Hepatocyte (in vitro differentiated cells): ENCODE measurements at regions not wholly inside any gene's neighbourhood (a gene's known extent, or its start where the extent isn't known, plus 50 kb on each side); places are given as distances from the start of the nearest gene placed in this dataset.

ENCODE experiments used
- DNase-seq: peaks from one replicate; pipeline ENCODE4 v3.0.0-alpha.2; 2016; ENCODE audit warnings: low spot score
- H2AFZ ChIP-seq: fragments of 200-600 bp; sonication (generic); 2 replicates; pipeline ENCODE4 v1.6.0; 2016; ENCODE audit warnings: antibody characterized with exemption, mild to moderate bottlenecking
- H3K27ac ChIP-seq: fragments of 200-600 bp; sonication (generic); 2 replicates; pipeline ENCODE4 v1.5.1; 2016; ENCODE audit warnings: mild to moderate bottlenecking
- H3K27me3 ChIP-seq: fragments of 200-600 bp; sonication (generic); 2 replicates; pipeline ENCODE4 v1.6.1; 2016
- H3K36me3 ChIP-seq: fragments of 200-600 bp; sonication (generic); replicated peaks from 2 replicates; pipeline ENCODE4 v1.5.1; 2016; ENCODE audit warnings: low read depth; ENCODE audit not compliant: insufficient read depth
- H3K4me1 ChIP-seq: fragments of 200-600 bp; sonication (generic); 2 replicates; pipeline ENCODE4 v1.5.1; 2016; ENCODE audit warnings: mild to moderate bottlenecking, moderate library complexity; ENCODE audit not compliant: insufficient read depth
- H3K4me2 ChIP-seq: fragments of 200-600 bp; sonication (generic); 2 replicates; pipeline ENCODE4 v1.6.0; 2016
- H3K4me3 ChIP-seq: fragments of 200-600 bp; sonication (generic); 2 replicates; pipeline ENCODE4 v1.5.1; 2016; ENCODE audit warnings: mild to moderate bottlenecking
- H3K79me2 ChIP-seq: fragments of 200-600 bp; sonication (generic); 2 replicates; pipeline ENCODE4 v1.6.0; 2017; ENCODE audit warnings: mild to moderate bottlenecking
- H3K9me2 ChIP-seq: fragments of 200-600 bp; sonication (generic); replicated peaks from 2 replicates; pipeline ENCODE4 v1.6.0; 2017; ENCODE audit warnings: mild to moderate bottlenecking; ENCODE audit not compliant: insufficient read depth
- H3K9me3 ChIP-seq: fragments of 200-600 bp; sonication (generic); 2 replicates; pipeline ENCODE4 v1.5.1; 2016; ENCODE audit warnings: low read depth, mild to moderate bottlenecking
- H4K20me1 ChIP-seq: fragments of 200-600 bp; sonication (generic); 2 replicates; pipeline ENCODE4 v1.6.0; 2016; ENCODE audit warnings: mild to moderate bottlenecking; ENCODE audit not compliant: insufficient read depth, poor library complexity, severe bottlenecking
- EZH2 ChIP-seq: fragments of 200-600 bp; sonication (generic); IDR thresholded peaks from 2 replicates; pipeline ENCODE4 v1.6.1; 2016; ENCODE audit warnings: antibody characterized with exemption, mild to moderate bottlenecking, borderline replicate concordance
- EZH2phosphoT487 ChIP-seq: fragments of 200-600 bp; sonication (generic); IDR thresholded peaks from one replicate; pipeline ENCODE4 v1.6.1; 2018; ENCODE audit warnings: antibody characterized with exemption, mild to moderate bottlenecking, low read depth, moderate library complexity; ENCODE audit not compliant: unreplicated experiment, severe bottlenecking
- WGBS: methylation state at CpG from one replicate; pipeline ENCODE4 v1.1.6; 2016; ENCODE audit warnings: low lambda C conversion rate; ENCODE audit errors: missing lambda C conversion rate; 5-methylcytosine and 5-hydroxymethylcytosine counted together
- TF ChIP-seq, protein P1 (sequence below): fragments of 200-600 bp; sonication (generic); IDR thresholded peaks from 2 replicates; pipeline ENCODE4 v1.5.1; 2016; ENCODE audit warnings: antibody characterized with exemption, mild to moderate bottlenecking; ENCODE audit not compliant: poor library complexity

DNA sequence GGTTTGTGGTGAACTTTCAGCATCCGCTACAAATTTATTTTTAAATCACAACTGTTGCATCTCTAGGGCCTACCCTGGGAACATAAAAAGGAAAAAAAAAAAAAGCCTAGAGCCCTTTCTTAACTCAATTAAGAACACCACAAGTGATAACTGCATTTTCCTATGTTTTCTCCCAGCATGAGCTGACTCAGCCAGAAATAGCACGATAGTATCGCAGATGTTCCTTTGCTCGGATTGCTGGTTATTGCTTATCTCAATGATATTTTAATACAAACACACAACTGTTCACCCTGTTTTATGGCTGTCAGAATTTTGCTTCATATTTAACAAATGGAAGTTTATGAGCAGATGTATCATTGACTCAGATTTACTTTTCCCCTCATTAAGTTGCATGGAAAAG, 251.8 kb upstream of the SUCLG2 start:
- no peaks in the 10 kb centered on the region for H3K9me3 ChIP-seq
- no peak for DNase-seq
- H3K9me2 ChIP-seq, result no peaks in the 10 kb centered on the region
- no peak overlapping the region for H3K27ac ChIP-seq
- no peaks in the 10 kb centered on the region for H3K79me2 ChIP-seq
- no peaks in the 10 kb centered on the region for H3K27me3 ChIP-seq
- no peaks in the 10 kb centered on the region for H4K20me1 ChIP-seq
- H3K4me1 ChIP-seq, result peaks cover 3% of the 10 kb centered on the region
- H3K36me3 ChIP-seq, result no peaks in the 10 kb centered on the region
- no peak overlapping the region for H3K4me2 ChIP-seq
- no peak overlapping the region for H2AFZ ChIP-seq
- H3K4me3 ChIP-seq, result no peak overlapping the region
- WGBS, result 76% methylated on average over 4 of the region's 4 CpGs
- TF ChIP-seq EZH2phosphoT487 (no peak), EZH2 (no peak)
- TF ChIP-seq, protein P1, sequence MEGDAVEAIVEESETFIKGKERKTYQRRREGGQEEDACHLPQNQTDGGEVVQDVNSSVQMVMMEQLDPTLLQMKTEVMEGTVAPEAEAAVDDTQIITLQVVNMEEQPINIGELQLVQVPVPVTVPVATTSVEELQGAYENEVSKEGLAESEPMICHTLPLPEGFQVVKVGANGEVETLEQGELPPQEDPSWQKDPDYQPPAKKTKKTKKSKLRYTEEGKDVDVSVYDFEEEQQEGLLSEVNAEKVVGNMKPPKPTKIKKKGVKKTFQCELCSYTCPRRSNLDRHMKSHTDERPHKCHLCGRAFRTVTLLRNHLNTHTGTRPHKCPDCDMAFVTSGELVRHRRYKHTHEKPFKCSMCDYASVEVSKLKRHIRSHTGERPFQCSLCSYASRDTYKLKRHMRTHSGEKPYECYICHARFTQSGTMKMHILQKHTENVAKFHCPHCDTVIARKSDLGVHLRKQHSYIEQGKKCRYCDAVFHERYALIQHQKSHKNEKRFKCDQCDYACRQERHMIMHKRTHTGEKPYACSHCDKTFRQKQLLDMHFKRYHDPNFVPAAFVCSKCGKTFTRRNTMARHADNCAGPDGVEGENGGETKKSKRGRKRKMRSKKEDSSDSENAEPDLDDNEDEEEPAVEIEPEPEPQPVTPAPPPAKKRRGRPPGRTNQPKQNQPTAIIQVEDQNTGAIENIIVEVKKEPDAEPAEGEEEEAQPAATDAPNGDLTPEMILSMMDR, result no peak

DNA sequence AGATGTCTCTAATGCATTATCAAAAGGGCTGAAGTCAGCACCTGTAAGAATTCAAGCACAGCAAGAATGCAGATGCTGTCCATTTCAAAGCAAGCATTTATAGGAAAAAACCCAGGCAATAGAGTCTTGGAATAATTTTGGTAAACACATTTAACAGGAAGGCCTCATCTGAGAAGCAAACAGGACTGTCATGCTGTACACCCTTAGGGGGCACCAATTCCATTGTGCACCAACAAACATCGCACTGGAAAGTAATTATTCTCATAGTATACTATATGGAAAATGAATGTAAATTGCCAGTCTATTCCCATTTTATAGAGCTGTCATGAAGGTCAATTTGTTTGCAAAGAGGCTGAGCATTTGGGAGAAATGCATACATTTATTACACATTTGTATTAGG, 247.3 kb upstream of the SUCLG2 start:
- no peaks in the 10 kb centered on the region for H3K9me3 ChIP-seq
- WGBS, result 85% methylated on average over 1 of the region's 1 CpG
- no peaks in the 10 kb centered on the region for H4K20me1 ChIP-seq
- H3K4me2 ChIP-seq, result no peak overlapping the region
- no peak overlapping the region for H3K4me3 ChIP-seq
- H3K36me3 ChIP-seq, result no peaks in the 10 kb centered on the region
- H3K4me1 ChIP-seq, result peaks cover 3% of the 10 kb centered on the region
- H3K27me3 ChIP-seq, result no peaks in the 10 kb centered on the region
- no peaks in the 10 kb centered on the region for H3K79me2 ChIP-seq
- DNase-seq, result peak; percentile 9
- H2AFZ ChIP-seq, result no peak overlapping the region
- H3K27ac ChIP-seq, result no peak overlapping the region
- H3K9me2 ChIP-seq, result no peaks in the 10 kb centered on the region
- no peak for TF ChIP-seq EZH2
- TF ChIP-seq, protein P1, result peak; percentile 43

DNA sequence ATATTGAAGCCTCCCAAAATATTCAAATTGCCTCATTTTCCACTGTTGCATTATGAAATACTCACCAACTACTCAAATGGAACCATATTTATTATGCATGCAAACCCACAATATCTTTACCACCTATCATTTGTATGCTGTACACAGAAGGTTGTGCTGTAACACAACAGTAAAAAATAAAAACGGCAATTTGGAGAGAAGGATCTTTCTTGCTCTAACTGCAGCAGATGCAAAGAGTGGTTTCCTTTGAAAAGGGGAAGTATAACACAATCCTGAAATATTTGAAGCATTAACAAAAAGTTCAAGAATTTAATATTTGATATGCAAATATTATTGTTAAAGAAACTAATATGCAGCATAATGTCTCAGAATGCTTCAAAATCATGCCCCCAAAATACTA, 244.5 kb upstream of the SUCLG2 start:
- Histone ChIP-seq H3K4me1 (no peaks in the 10 kb centered on the region), H3K27ac (no peak overlapping the region), H2AFZ (no peak overlapping the region), H3K36me3 (no peaks in the 10 kb centered on the region), H3K4me2 (no peak overlapping the region), H3K79me2 (no peaks in the 10 kb centered on the region), H3K27me3 (no peaks in the 10 kb centered on the region), H3K4me3 (no peak overlapping the region), H3K9me2 (no peaks in the 10 kb centered on the region), H3K9me3 (no peaks in the 10 kb centered on the region), H4K20me1 (no peaks in the 10 kb centered on the region)
- 97% methylated on average over 1 of the region's 1 CpG for WGBS
- TF ChIP-seq EZH2phosphoT487 (no peak), EZH2 (no peak)
- TF ChIP-seq, protein P1, result no peak
- no peak for DNase-seq
